ENCODE measurements at regions not wholly inside any gene's neighbourhood (a gene's known extent, or its start where the extent isn't known, plus 50 kb on each side); places are given as distances from the start of the nearest gene placed in this dataset.
"Not testable (repeated sequence)": the region's sequence is repeated elsewhere in the genome, so short reads cannot be mapped to it uniquely, and the experiment has no call there.

GRCh38 chr16:66190411-66190810, 176.1 kb upstream of the CDH5 start:
- in situ Hi-C loops (cut with MboI; ENCODE audit: low pct_unique_long_range_greater_than_20kb, low sequenced_read_pairs), result no loop called here
- no peak for DNase-seq

- DNase-seq, result no peak
- in situ Hi-C loops (cut with MboI; ENCODE audit: low pct_unique_long_range_greater_than_20kb, low sequenced_read_pairs), result no loop called here
These were observed 176.5 kb upstream of the CDH5 start for GRCh38 chr16:66189951-66190350.

GRCh38 chr16:66188917-66189725, 177.4 kb upstream of the CDH5 start:
- no peak for DNase-seq
- in situ Hi-C loops (cut with MboI; ENCODE audit: low pct_unique_long_range_greater_than_20kb, low sequenced_read_pairs), result no loop called here

- in situ Hi-C loops (cut with MboI; ENCODE audit: low pct_unique_long_range_greater_than_20kb, low sequenced_read_pairs), result no loop called here
- DNase-seq, result no peak
These were observed 180.2 kb upstream of the CDH5 start for GRCh38 chr16:66186251-66186785.

GRCh38 chr16:66182592-66182991, 183.9 kb upstream of the CDH5 start:
- no peak for DNase-seq
- in situ Hi-C loops (cut with MboI; ENCODE audit: low pct_unique_long_range_greater_than_20kb, low sequenced_read_pairs), result no loop called here

GRCh38 chr16:66176731-66177130, 189.8 kb upstream of the CDH5 start:
- DNase-seq, result no peak
- in situ Hi-C loops (cut with MboI; ENCODE audit: low pct_unique_long_range_greater_than_20kb, low sequenced_read_pairs), result no loop called here

- in situ Hi-C loops (cut with MboI; ENCODE audit: low pct_unique_long_range_greater_than_20kb, low sequenced_read_pairs), result no loop called here
- DNase-seq, result no peak
These were observed 190.4 kb upstream of the CDH5 start for GRCh38 chr16:66176111-66176510.

- in situ Hi-C loops (cut with MboI; ENCODE audit: low pct_unique_long_range_greater_than_20kb, low sequenced_read_pairs), result no loop called here
These were observed 190.9 kb upstream of the CDH5 start for GRCh38 chr16:66175636-66176035.

GRCh38 chr16:66175058-66175457, 191.4 kb upstream of the CDH5 start:
- no peak for DNase-seq
- in situ Hi-C loops (cut with MboI; ENCODE audit: low pct_unique_long_range_greater_than_20kb, low sequenced_read_pairs), result no loop called here

More at GRCh38 chr16:66175636-66176035, 190.9 kb upstream of the CDH5 start:
- DNase-seq, result no peak

- DNase-seq; in situ Hi-C loops (cut with MboI; ENCODE audit: low pct_unique_long_range_greater_than_20kb, low sequenced_read_pairs): not testable (repeated sequence)
These were observed 192.7 kb upstream of the CDH5 start for GRCh38 chr16:66173796-66174195.

- DNase-seq; in situ Hi-C loops (cut with MboI; ENCODE audit: low pct_unique_long_range_greater_than_20kb, low sequenced_read_pairs): not testable (repeated sequence)
These were observed 193.3 kb upstream of the CDH5 start for GRCh38 chr16:66173181-66173580.

- in situ Hi-C loops (cut with MboI; ENCODE audit: low pct_unique_long_range_greater_than_20kb, low sequenced_read_pairs), result no loop called here
- no peak for DNase-seq
These were observed 194.0 kb upstream of the CDH5 start for GRCh38 chr16:66172463-66172862.

- DNase-seq, result no peak
- in situ Hi-C loops (cut with MboI; ENCODE audit: low pct_unique_long_range_greater_than_20kb, low sequenced_read_pairs), result no loop called here
These were observed 194.9 kb upstream of the CDH5 start for GRCh38 chr16:66171578-66171977.

GRCh38 chr16:66170989-66171388, 195.5 kb upstream of the CDH5 start:
- DNase-seq, result no peak
- in situ Hi-C loops (cut with MboI; ENCODE audit: low pct_unique_long_range_greater_than_20kb, low sequenced_read_pairs), result no loop called here

- DNase-seq, result no peak
- in situ Hi-C loops (cut with MboI; ENCODE audit: low pct_unique_long_range_greater_than_20kb, low sequenced_read_pairs), result no loop called here
These were observed 196.7 kb upstream of the CDH5 start for GRCh38 chr16:66169817-66170216.

GRCh38 chr16:66168777-66169176, 197.7 kb upstream of the CDH5 start:
- no peak for DNase-seq
- in situ Hi-C loops (cut with MboI; ENCODE audit: low pct_unique_long_range_greater_than_20kb, low sequenced_read_pairs), result no loop called here

GRCh38 chr16:66167564-66168291, 198.8 kb upstream of the CDH5 start:
- DNase-seq, result no peak
- in situ Hi-C loops (cut with MboI; ENCODE audit: low pct_unique_long_range_greater_than_20kb, low sequenced_read_pairs), result no loop called here

- in situ Hi-C loops (cut with MboI; ENCODE audit: low pct_unique_long_range_greater_than_20kb, low sequenced_read_pairs), result no loop called here
- no peak for DNase-seq
These were observed 200.0 kb upstream of the CDH5 start for GRCh38 chr16:66166490-66166889.

- in situ Hi-C loops (cut with MboI; ENCODE audit: low pct_unique_long_range_greater_than_20kb, low sequenced_read_pairs), result no loop called here
These were observed 200.6 kb upstream of the CDH5 start for GRCh38 chr16:66165879-66166278.

GRCh38 chr16:66164581-66165247, 201.8 kb upstream of the CDH5 start:
- in situ Hi-C loops (cut with MboI; ENCODE audit: low pct_unique_long_range_greater_than_20kb, low sequenced_read_pairs), result no loop called here
- no peak for DNase-seq

More at GRCh38 chr16:66165879-66166278, 200.6 kb upstream of the CDH5 start:
- DNase-seq, result no peak
